NCI-H1417 (cell line): ENCODE measurements at regions not wholly inside any gene's neighbourhood (a gene's known extent, or its start where the extent isn't known, plus 50 kb on each side); places are given as distances from the start of the nearest gene placed in this dataset.

Experiments
- DNase-seq, 3 experiments: peaks; one replicate each; lab custom pipeline; 2025; lab: John Stamatoyannopoulos, UW

DNA sequence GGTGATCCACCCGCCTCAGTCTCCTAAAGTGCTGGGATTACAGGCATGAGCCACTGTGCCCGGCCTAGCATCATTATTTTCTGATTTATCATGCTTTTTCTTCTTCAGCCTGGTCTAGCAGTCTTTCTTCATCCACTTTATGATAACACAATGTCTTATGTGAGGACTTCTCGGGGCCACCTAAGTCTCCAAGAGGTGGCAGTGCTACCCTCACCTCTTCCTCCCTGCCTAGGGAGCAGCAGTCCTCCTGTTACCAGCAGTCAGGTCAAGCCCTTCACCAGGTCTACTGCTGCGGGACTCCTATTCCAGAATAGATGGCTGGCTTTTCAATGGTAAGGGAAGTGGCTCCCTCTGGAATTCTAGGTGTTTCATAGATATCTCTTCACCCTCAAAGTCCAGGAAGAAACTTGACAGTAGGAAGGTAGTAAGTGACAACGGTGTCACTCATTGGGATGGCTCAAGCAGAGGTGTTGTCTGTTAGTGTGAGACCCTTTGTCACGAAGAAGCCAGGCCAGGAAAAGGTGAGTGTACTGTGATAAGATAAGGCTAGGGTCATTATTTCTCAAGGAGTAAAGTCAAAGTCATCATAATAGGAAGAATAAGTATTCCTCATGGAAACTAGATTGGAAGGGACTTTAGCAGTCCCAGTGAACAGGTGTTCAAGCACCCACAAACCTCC, 164.0 kb downstream of the KLF5 start:
- no peak for DNase-seq

- DNase-seq = no peak
Measured at GRCh38 chr13:73220966-73221720, 162.3 kb downstream of the KLF5 start.

GRCh38 chr13:73218181-73218580, 159.4 kb downstream of the KLF5 start:
- no peak for DNase-seq

DNA sequence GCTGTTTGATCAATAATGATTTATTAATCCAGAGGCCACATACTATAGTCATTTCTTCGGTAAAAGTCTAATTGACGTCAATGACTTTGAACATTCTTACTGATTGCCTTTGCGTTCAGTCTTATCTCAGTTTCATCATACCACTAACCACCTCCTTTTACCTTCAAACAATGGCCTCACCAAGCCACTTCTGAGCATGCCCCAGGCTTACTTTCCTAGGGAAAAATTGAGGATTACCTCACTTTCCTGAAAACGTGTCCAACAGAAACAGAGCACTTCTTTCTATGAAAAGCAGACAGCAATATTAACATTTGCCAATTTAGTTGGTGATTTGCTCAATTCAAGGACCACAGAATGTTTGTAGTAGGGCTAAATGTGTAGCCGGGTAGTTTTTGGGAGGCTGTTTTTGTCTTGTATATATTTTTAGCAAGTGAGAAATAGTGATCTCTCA, 157.6 kb downstream of the KLF5 start:
- no peak for DNase-seq

- no peak for DNase-seq
Measured at GRCh38 chr13:73215823-73216222, 157.0 kb downstream of the KLF5 start.

GRCh38 chr13:73212482-73212881, 153.7 kb downstream of the KLF5 start:
- DNase-seq = no peak

DNA sequence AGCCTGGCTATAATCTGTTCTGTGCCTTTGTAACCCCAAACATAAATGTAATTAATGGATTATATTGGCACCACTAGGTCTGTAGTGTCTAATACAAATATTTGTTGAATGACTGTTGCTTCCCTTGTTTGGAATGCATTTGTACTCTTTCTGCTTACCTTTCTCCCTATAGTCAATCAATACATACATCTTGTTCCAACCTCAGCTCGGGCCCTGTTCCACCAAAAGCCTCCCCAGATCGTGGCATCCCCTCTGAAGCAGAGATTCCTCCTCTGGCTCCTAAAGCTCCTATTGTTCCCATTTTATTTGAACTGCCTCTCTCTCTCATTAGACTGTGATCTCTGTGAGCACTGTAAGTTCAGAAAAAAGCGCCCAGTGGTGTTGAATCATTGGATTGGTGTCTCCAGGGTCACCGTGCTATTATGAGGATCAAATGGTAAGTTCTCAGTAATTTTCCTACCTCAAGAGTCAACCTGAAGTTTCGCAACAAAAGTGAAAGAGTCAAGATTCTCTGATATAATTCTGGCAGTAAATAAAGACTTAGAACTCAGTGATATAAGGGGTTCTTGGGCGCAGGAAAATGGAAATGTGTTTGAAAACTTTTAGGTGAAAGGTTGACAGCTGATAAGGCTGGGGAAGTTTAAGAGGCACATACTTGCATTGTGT, 151.5 kb downstream of the KLF5 start:
- DNase-seq = no peak

DNA sequence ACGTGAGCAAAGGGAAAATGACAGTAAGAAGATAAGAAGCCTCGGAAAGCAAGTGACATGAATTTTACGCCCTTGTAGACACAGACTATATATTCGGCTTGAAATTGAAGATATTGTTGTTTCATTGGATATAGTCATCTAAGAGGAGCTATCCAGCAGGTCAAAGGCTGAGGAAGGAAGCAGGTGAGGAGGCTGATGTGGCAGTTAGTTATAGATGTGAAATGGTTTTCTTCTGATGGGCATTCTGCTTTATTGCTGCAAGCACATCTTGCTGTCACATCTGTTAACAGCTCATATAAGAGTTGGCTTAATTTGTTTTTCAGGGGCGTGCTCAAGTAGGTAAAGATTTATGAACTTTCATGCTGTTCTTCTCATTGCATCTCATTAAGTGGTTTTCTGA, 146.1 kb downstream of the KLF5 start:
- no peak for DNase-seq

DNA sequence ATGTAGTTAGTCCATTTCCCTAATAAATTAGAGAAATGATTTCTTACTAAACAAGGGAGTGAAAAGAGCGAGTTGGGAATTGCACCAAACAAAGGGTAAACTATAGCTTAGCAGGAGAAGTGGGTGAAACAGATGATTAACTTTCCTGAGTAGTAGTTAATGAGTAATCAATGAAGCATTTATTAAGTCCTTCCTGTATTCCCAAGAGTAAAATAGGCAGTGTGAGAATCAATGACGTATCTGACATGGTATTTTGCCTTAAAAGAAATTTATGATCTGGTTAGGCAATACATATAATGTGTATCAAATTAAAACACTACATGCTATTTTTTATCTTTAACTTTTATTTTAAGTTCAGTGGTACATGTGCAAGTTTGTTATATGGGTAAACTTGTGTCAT, 142.8 kb downstream of the KLF5 start:
- no peak for DNase-seq

DNA sequence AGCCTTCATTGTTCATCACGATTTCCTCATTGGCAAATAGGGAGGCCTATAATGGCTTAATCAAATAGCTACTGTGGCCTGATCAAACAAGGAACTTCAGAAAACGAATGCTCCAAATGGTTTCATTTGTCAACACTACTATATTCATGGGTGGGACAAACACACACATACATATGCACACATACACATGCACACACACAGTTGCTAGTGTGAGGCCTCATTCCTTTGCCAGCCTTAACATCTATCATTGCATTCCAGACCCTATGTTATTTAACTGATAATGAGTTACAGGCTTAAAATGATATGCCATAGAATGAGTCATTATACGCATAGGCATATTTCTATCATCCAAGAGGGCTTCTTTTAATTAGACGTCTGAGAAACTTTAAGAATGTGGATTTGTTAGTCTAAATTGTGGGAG, 140.2 kb downstream of the KLF5 start:
- DNase-seq = peak in 1 of 3 experiments; percentile 22

- no peak for DNase-seq
Measured at GRCh38 chr13:73195091-73195490, 136.3 kb downstream of the KLF5 start.

DNA sequence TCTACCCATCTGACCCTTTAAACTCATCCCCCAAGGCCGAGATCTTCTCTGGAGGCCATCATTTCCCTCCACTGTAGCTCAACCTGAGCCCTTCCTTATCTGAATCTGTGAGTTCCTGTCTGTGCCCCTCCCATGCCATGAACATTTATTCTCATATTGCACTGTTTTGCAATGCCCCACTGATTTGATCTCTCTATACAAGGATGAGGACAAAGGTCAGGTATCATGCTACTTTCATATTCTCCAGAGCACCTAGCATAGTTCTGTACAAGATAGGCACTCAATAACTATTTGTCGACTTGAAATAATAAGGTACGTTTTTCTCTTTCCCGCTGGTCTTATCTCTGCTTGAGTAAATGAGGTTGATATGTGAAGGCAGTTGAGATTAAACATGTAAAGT, 135.5 kb downstream of the KLF5 start:
- no peak for DNase-seq

DNA sequence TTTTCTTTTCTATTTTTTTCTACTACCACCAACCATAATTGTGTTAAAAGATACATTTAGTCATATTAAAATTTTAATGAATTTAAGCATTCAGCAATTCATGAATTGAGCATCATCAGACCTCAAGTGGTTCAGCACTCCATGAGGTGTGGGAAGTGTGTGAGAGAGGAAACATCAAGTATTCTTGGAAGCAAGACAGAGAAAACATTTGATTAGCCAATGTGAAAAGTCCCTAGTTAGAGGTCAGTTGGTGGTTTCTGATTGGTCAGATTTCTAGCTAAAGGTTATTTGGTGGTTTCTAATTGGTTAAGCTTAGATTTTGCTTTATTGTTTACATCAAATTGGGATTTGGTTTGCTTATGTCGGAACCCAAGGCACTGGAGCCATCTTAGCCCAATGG, 134.7 kb downstream of the KLF5 start:
- DNase-seq = no peak

DNA sequence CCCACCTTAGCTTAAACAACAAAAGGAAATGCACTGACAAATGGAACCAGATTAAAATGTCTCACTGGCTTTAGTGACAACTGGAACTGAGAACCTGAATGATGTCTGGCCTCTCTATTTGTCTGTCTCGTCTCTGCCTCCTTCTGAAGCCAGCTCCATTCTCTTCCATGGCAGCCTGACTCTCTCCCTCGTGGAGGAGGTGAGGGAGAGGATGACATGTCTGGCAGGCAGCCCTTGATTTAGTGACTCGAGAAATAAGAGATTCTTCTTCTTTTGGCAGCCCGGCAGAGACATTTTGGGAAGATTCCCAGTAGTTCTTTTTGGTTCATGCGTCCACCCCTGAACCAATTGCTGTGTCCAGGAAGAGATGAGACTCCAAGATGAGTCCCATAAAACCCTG, 131.7 kb downstream of the KLF5 start:
- DNase-seq = no peak

- DNase-seq = no peak
Measured at GRCh38 chr13:73189776-73190175, 131.0 kb downstream of the KLF5 start.

DNA sequence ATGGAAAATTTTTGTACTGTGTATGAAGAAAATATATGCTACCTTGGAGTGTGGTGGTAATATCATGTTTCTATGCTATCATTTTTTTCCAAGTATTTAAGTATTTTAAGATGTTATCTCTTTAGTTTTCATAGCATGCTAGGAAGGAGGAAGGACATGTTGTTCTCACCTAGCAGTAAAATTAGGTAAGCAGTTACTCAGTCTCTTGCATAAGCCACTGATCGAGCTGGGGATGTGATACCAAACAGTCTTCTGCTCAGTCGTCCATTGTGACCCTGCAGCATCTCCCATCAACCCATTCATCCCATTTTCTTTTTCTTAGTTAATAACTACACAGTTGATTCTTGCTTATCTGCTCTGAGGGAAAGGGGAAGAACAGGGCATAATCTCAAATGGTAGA, 130.6 kb downstream of the KLF5 start:
- DNase-seq = no peak

- DNase-seq = no peak
Measured at GRCh38 chr13:73187106-73187505, 128.3 kb downstream of the KLF5 start.

DNA sequence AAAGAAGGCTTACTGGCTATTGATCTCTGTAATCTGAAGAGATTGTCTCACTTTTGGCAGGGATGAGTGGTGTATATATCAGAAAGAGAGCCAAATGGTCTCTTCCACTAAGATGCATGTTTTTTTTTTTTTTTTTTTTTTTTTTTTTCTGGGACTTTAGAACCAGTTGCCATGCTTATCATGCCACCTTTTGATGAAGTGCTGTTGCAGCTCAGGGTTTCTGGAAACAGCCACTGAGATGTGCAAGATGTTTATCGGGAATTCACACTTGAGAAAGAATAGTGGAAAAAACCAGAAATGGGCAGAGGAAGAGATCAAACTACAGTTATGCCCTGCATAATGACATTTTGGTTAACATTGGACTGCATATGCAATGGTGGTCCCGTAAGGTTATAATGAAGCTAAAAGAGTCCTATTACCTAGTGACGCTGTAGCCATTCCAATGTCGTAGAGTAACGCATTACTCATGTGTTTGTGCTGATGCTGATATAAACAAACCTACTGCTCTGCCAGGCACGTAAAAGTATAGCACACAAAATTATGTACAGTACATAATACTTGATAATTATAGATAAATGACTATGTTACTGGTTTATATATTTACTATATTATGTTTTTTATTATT, 121.0 kb downstream of the KLF5 start:
- no peak for DNase-seq

- no peak for DNase-seq
Measured at GRCh38 chr13:73177916-73178565, 119.2 kb downstream of the KLF5 start.

GRCh38 chr13:73177017-73177416, 118.2 kb downstream of the KLF5 start:
- no peak for DNase-seq

GRCh38 chr13:73174521-73175010, 115.8 kb downstream of the KLF5 start:
- DNase-seq = no peak

DNA sequence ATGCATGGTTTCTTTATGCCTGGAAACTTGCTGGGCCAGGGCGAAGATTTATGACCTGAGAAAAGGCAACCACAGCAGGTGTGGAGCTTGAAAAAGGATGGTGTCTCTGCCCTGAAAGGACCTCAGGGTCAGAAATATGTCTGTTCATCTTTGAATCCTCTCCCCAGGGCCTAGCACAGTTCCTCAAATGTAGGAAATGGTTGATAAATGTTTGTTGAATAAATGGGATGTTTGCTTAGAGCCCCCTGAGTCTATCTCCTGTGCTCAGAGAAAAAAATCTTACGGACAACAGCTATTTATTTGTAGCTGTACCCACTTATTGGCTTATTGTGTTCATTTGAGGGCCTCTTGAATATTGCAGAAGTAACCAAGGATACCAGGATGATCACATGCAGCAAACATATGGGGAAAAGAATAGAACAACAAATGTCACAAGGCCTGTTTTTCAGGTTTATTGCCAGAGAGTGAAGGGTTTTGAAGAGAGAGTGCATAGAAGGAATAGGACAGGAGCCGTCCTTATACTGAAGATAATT, 114.5 kb downstream of the KLF5 start:
- peak; percentile 81 to 91 (median 84) for DNase-seq
